ENCODE measurements at regions not wholly inside any gene's neighbourhood (a gene's known extent, or its start where the extent isn't known, plus 50 kb on each side); places are given as distances from the start of the nearest gene placed in this dataset.

DNA sequence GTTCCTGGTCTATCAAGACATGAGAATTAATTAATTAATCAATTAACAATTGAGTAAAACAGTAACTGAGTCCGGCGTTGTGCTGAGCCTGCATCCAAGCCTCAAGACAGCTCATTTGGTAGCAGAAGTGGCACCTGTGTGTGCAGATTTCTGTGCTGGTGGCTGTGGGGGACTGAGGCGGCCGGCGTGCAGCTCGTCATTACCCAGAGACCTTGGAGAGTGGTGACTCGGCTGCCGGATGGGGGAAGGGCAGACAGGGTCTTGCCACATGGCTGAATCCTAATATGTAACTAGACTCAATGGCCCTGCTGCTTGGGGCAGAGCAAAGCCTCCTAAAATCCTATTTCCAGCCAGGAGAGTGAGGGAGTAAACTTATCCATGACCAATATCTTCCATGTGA lies 510.2 kb downstream of the TCERG1L start:
- no peak for DNase-seq (ENCODE audit: low read depth)

- no peak for DNase-seq (ENCODE audit: low read depth)
These were observed 509.7 kb downstream of the TCERG1L start for GRCh38 chr10:130801784-130802183.

- no peak for DNase-seq (ENCODE audit: low read depth)
These were observed 509.2 kb downstream of the TCERG1L start for GRCh38 chr10:130802301-130802700.

DNA sequence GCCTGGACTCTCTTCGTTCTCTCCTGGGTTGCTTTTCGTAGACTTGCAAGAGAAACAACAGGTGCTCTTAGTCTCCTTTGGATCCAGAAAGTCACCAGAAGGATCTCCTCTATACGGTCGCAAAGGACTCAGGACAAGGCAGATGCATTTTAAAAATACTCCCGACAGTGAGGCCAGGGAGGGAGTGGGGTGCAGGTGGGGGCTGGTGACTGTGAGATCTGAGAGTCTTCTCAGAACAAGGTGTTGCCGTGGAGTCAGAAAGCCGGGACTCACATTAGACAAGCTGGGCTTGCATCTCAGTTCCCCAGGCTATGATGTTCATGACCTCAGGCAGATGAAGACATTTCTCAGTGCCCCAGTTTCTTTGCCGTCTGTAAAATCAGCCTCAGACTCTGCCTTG lies 507.2 kb downstream of the TCERG1L start:
- DNase-seq (ENCODE audit: low read depth): no peak

GRCh38 chr10:130804778-130805634 lies 506.5 kb downstream of the TCERG1L start:
- DNase-seq (ENCODE audit: low read depth): no peak

GRCh38 chr10:130805635-130806030 lies 505.9 kb downstream of the TCERG1L start:
- DNase-seq (ENCODE audit: low read depth): no peak

- DNase-seq (ENCODE audit: low read depth): no peak
These were observed 505.1 kb downstream of the TCERG1L start for GRCh38 chr10:130806426-130806825.

GRCh38 chr10:130807096-130807495 lies 504.4 kb downstream of the TCERG1L start:
- no peak for DNase-seq (ENCODE audit: low read depth)

GRCh38 chr10:130807721-130808120 lies 503.8 kb downstream of the TCERG1L start:
- no peak for DNase-seq (ENCODE audit: low read depth)

DNA sequence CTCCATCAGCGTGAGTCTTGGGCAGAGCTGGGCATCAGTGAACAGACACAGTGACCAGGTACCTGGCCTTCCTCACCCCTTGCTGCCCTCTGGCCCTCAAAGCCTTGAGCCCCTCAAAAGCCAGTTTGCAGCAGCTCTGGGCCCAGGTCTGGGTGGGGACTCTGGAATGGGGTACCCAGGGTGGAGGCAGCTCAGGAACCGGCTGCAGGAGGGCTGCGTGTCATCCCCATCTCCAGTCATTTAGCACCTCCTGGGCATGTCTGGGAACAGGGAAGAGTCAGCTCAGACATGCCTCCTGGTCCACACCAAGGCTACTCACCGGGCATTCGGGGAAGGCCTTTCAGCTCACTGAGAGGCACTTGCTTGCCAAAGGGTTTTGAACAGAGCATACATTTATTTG lies 503.3 kb downstream of the TCERG1L start:
- DNase-seq (ENCODE audit: low read depth): no peak

DNA sequence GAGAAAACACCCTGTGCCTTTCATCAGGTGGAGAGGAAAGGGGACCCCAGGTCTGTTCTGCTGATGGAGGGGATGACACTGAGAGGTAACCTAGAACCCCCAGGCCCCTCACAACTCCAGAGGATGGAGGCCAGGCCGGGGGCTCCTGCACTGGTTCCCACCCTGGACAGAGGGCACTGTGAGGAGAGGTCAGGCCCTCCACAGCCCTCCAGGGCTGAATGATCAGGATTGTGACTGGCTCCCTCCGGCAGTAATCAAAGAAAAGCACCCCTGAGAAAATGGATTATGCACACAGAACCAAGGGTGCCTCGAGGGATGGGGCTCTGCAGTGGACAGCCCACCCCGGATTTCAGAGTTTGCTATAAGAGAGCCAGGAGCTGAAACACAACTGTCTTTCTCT lies 502.8 kb downstream of the TCERG1L start:
- no peak for DNase-seq (ENCODE audit: low read depth)

DNA sequence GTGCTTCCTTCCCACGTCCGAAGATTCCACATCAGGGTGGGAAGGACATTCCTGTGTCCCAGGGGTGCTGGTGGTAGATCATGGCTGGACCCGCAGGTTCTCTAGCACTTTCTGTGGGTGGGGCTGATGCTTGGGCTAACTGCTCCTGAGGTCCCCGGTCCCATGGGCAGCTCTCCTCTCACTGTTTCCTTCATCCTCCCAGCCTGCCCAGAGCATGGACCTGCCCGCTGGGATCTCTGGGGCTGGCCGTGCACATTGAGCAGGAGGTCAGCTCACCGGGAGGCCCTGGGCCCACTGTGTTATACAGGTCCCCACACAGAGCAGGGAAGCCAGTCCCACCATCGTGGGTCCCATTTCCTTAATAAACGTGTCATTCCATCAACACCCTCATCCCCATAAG lies 502.3 kb downstream of the TCERG1L start:
- no peak for DNase-seq (ENCODE audit: low read depth)

GRCh38 chr10:130809761-130810515 lies 501.6 kb downstream of the TCERG1L start:
- no peak for DNase-seq (ENCODE audit: low read depth)

GRCh38 chr10:130810856-130811255 lies 500.7 kb downstream of the TCERG1L start:
- no peak for DNase-seq (ENCODE audit: low read depth)

GRCh38 chr10:130812381-130813148 lies 499.0 kb downstream of the TCERG1L start:
- no peak for DNase-seq (ENCODE audit: low read depth)

GRCh38 chr10:130814610-130815009 lies 496.9 kb downstream of the TCERG1L start:
- DNase-seq (ENCODE audit: low read depth): no peak

DNA sequence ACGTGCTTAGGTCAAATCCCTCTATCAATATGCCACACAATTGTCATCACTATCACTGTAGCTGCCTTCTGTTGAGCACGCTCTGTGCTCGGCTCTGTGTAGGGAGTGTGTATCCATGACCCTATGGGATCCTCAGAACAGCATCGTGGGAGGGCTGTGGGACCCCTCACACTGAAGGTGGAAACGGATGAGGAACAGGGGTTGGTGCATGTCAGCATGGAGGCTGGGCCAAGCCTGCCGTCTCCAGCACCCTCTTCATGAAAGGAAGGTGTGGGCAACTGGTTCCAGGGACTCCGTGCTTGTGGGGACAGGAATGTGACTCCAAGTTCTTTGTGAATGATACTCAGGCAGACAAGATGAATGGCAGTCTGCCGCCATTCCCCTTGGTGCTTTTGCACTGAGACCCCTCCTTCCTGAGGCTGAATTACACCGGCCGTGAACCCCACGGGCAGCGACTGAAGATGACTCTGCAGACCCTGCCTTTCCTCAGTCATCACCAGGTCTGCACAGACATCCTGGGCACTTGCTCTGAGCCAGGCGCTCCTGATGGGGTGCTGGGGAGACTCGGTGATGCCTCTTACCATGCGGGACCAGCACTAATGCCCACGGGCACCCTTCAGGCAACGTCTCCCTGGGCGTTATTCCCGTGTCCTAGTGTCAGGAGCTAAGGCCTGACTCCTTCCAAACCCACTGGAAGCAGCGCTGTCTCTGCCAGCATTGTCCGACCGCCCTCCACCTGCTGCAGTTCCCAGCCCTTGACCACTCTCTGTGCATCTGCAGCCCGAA lies 495.2 kb downstream of the TCERG1L start:
- no peak for DNase-seq (ENCODE audit: low read depth)

- no peak for DNase-seq (ENCODE audit: low read depth)
These were observed 494.4 kb downstream of the TCERG1L start for GRCh38 chr10:130817046-130817624.

DNA sequence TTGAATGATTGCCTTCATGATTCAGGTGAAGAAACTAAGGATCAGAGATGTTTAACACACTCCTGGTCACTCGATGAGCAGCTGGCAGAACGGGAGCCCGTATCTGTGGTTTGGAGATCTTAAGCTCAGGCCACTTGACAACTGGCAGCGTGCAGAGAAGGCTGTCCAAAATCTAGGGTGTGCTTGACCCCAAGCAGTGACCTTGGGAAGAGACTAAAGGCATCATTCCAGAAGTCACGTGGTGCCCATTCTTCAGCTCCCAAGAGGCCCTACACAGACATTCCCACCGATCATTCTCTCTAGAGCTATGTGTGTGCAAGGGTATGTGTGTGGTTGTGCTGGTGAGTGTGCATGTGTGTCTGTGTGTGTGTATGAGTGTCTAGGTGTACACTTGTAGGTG lies 493.8 kb downstream of the TCERG1L start:
- no peak for DNase-seq (ENCODE audit: low read depth)

- DNase-seq (ENCODE audit: low read depth): no peak
These were observed 490.5 kb downstream of the TCERG1L start for GRCh38 chr10:130820880-130821482.

Measured in stromal cell of bone marrow (primary cell).